HCT116 (cell line): ENCODE measurements at regions not wholly inside any gene's neighbourhood (a gene's known extent, or its start where the extent isn't known, plus 50 kb on each side); places are given as distances from the start of the nearest gene placed in this dataset.

Source experiments
- ATAC-seq: fragments of 200-7000 bp; cut with Tn5 transposase; 2 replicates; pipeline ENCODE4 v1.9.1; 2020; ENCODE audit warnings: mild to moderate bottlenecking, moderate library complexity
- BruUV-seq: library from RNA; stranded (reverse); fragments of 400-500 nt; replicated peaks from 2 replicates; lab custom pipeline; 2021; lab: Mats Ljungman, UMichigan
- CTCF ChIA-PET: fragments of 300-600 bp; sonication (Branson Sonifier 250); formaldehyde crosslinking; loops from one replicate; lab custom pipeline; 2021; ENCODE audit warnings: antibody characterized with exemption; lab: Charles Lee
- POLR2A ChIA-PET: fragments of 300-600, 350-600 bp; sonication (Branson Sonifier 250); formaldehyde crosslinking; loops from one replicate; lab custom pipeline; 2021; ENCODE audit warnings: antibody characterized with exemption; lab: Charles Lee
- RAD21 ChIA-PET, 2 experiments: fragments of 300-600 bp; sonication (Branson Sonifier 250); formaldehyde crosslinking; loops; one replicate each; lab custom pipeline; 2023; ENCODE audit warnings: low total read pairs in 2 of 2; ENCODE audit not compliant: uncharacterized antibody in 2 of 2, unreplicated experiment in 2 of 2, low non-redundant PET in 1 of 2; lab: Charles Lee
- DNase-seq: peaks from one replicate; pipeline ENCODE4 v3.0.0-alpha.2; 2010; ENCODE audit warnings: low read depth, low spot score
- H2AFZ ChIP-seq: fragments of 200-600 bp; shearing (Covaris generic), sonication (generic); 2 replicates; pipeline ENCODE4 v1.6.1; 2017; ENCODE audit warnings: low read depth, mixed run types, mixed read lengths, antibody characterized with exemption, low read length; ENCODE audit not compliant: poor library complexity, severe bottlenecking
- H3K27ac ChIP-seq: 2 replicates; pipeline ENCODE4 v1.5.1; 2012; ENCODE audit warnings: low read depth, low read length
- H3K27me3 ChIP-seq: fragments of 200-600 bp; sonication (generic); 2 replicates; pipeline ENCODE4 v1.6.1; 2016; ENCODE audit warnings: mixed run types, low read length, mixed read lengths; ENCODE audit not compliant: insufficient read depth
- H3K36me3 ChIP-seq, 2 experiments: fragments of 200-500 bp in 1 of 2; fragments of 200-600 bp in 1 of 2; sonication (Bioruptor generic) in 1 of 2; sonication (generic) in 1 of 2; 2 replicates each; pipeline versions ENCODE4 v1.5.1 to v1.6.1; 2014 to 2016; ENCODE audit warnings: low read length in 2 of 2, inconsistent platforms in 1 of 2, mixed read lengths in 1 of 2, mixed run types in 1 of 2; ENCODE audit not compliant: insufficient read depth in 2 of 2, control insufficient read depth in 1 of 2
- H3K4me1 ChIP-seq, 2 experiments: fragments of 200-600 bp in 1 of 2; sonication (generic) in 1 of 2; 2 replicates each; pipeline versions ENCODE4 v1.5.1 to v1.6.1; 2012 to 2017; ENCODE audit warnings: low read length in 2 of 2, inconsistent platforms in 1 of 2, mild to moderate bottlenecking in 1 of 2, mixed read lengths in 1 of 2, mixed run types in 1 of 2, moderate library complexity in 1 of 2; ENCODE audit not compliant: insufficient read depth in 2 of 2, control insufficient read depth in 1 of 2
- H3K4me2 ChIP-seq: fragments of 200-600 bp; sonication (generic); 2 replicates; pipeline ENCODE4 v1.6.1; 2017; ENCODE audit warnings: mixed run types, low read length, mixed read lengths
- H3K4me3 ChIP-seq, 2 experiments: fragments of 200-600 bp in 1 of 2; sonication (generic) in 1 of 2; replicated peaks in 1 of 2; 2 replicates each; pipeline ENCODE4 v1.5.1; 2011 to 2016; ENCODE audit warnings: low read length in 2 of 2, control low read depth in 1 of 2, low read depth in 1 of 2, mild to moderate bottlenecking in 1 of 2, mixed read lengths in 1 of 2, mixed run types in 1 of 2
- H3K79me2 ChIP-seq: fragments of 200-600 bp; sonication (generic); 2 replicates; pipeline ENCODE4 v1.6.1; 2017; ENCODE audit warnings: mild to moderate bottlenecking, mixed run types, low read length, moderate library complexity, mixed read lengths; ENCODE audit not compliant: insufficient read depth
- H3K9ac ChIP-seq: fragments of 200-600 bp; sonication (generic); 2 replicates; pipeline ENCODE4 v1.6.1; 2016; ENCODE audit warnings: low read length, mixed read lengths
- H3K9me2 ChIP-seq: fragments of 200-600 bp; sonication (generic), shearing (Covaris generic); 2 replicates; pipeline ENCODE4 v1.6.1; 2017; ENCODE audit warnings: mixed run types, mild to moderate bottlenecking, moderate library complexity; ENCODE audit not compliant: insufficient read depth
- H3K9me3 ChIP-seq, 2 experiments: fragments of 200-500 bp in 1 of 2; fragments of 200-600 bp in 1 of 2; sonication (Bioruptor generic) in 1 of 2; sonication (generic) in 1 of 2; 2 replicates each; pipeline ENCODE4 v1.6.1; 2014 to 2017; ENCODE audit warnings: low read length in 2 of 2, mixed read lengths in 2 of 2, inconsistent platforms in 1 of 2, low read depth in 1 of 2, mild to moderate bottlenecking in 1 of 2, mixed run types in 1 of 2, moderate library complexity in 1 of 2; ENCODE audit not compliant: control insufficient read depth in 1 of 2, insufficient read depth in 1 of 2
- H4K20me1 ChIP-seq: fragments of 200-600 bp; sonication (generic), shearing (Covaris generic); 2 replicates; pipeline ENCODE4 v1.6.1; 2017; ENCODE audit warnings: mixed run types, mild to moderate bottlenecking, moderate library complexity; ENCODE audit not compliant: insufficient read depth
- CEBPB ChIP-seq: IDR thresholded peaks from 2 replicates; pipeline ENCODE4 v1.6.1; 2012; ENCODE audit warnings: low read depth
- FOSL1 ChIP-seq: IDR thresholded peaks from 2 replicates; pipeline ENCODE4 v1.6.1; 2012; ENCODE audit warnings: low read depth
- JUND ChIP-seq: IDR thresholded peaks from 2 replicates; pipeline ENCODE4 v1.6.1; 2012
- MAX ChIP-seq: IDR thresholded peaks from 2 replicates; pipeline ENCODE4 v1.6.1; 2012
- POLR2A ChIP-seq: IDR thresholded peaks from 2 replicates; pipeline ENCODE4 v1.7.0; 2011; ENCODE audit warnings: borderline replicate concordance; ENCODE audit not compliant: insufficient read depth, insufficient read length; ENCODE audit errors: extremely low read depth
- RAD21 ChIP-seq: IDR thresholded peaks from 2 replicates; pipeline ENCODE4 v1.6.1; 2012; ENCODE audit warnings: low read depth, mild to moderate bottlenecking
- SRF ChIP-seq: IDR thresholded peaks from 2 replicates; pipeline ENCODE4 v1.6.1; 2012; ENCODE audit warnings: low read depth
- TCF7L2 ChIP-seq: IDR thresholded peaks from 2 replicates; pipeline ENCODE4 v1.7.0; 2011; ENCODE audit warnings: borderline replicate concordance, inconsistent platforms; ENCODE audit not compliant: insufficient read depth, insufficient read length; ENCODE audit errors: extremely low read depth
- YY1 ChIP-seq: IDR thresholded peaks from 2 replicates; pipeline ENCODE4 v1.6.1; 2011; ENCODE audit warnings: low read length, low read depth, moderate library complexity, mild to moderate bottlenecking; ENCODE audit not compliant: insufficient replicate concordance; ENCODE audit errors: extremely low read depth
- ZNF274 ChIP-seq: fragments of 200-500 bp; sonication (Bioruptor generic); IDR thresholded peaks from 2 replicates; pipeline ENCODE4 v1.6.1; 2014; ENCODE audit warnings: mild to moderate bottlenecking, low read depth, low read length, inconsistent platforms
- intact Hi-C: fragments of 100-400 bp; cut with micrococcal nuclease; formaldehyde crosslinking; loops from 2 replicates; pipeline ENCODE4 v1.10.0; 2022
- TF ChIP-seq, protein P1 (sequence below): IDR thresholded peaks from 2 replicates; pipeline ENCODE4 v1.6.1; 2011; ENCODE audit warnings: mild to moderate bottlenecking, low read length, moderate library complexity; ENCODE audit not compliant: insufficient replicate concordance; ENCODE audit errors: extremely low read depth
- TF ChIP-seq, protein P2 (sequence below), 3 experiments: fragments of 200-600 bp in 1 of 3; sonication (generic) in 1 of 3; IDR thresholded peaks in 2 of 3; conservative IDR thresholded peaks in 1 of 3; 2 replicates each; pipeline ENCODE4 v1.5.1; 2012 to 2017; ENCODE audit warnings: low read depth in 2 of 3, low read length in 2 of 3, antibody characterized with exemption in 1 of 3, borderline replicate concordance in 1 of 3, control low read depth in 1 of 3, mild to moderate bottlenecking in 1 of 3, mixed read lengths in 1 of 3, mixed run types in 1 of 3, moderate library complexity in 1 of 3; ENCODE audit not compliant: insufficient read depth in 1 of 3

DNA sequence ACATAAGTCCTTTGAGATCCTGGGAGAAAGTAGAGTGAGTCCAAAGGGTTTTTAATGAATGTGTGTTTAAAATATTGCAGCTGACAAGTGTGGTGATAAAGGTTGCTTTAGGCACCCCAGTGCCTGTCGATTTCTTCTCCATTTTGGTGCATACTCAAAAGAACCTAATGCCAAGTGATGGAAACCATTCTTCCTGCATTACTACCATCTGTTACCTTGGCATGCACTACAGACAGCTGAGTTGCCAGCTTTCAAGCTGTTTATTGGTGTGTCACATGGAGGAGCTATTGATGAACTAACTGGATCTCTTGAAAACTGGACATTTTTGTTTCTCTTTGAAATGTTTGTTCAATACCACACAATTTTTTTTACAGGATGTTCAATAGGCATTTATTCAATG, 350.0 kb downstream of the AKAIN1 start:
- H3K79me2 ChIP-seq = no peaks in the 10 kb centered on the region
- ChIA-PET CTCF (no interaction called here), RAD21 (no interaction called here), POLR2A (no interaction called here)
- H3K4me1 ChIP-seq = no peaks in the 10 kb centered on the region
- BruUV-seq = no TSS peak
- intact Hi-C loops = no loop called here
- H3K9me3 ChIP-seq = peaks cover 14 to 19% of the 10 kb centered on the region in 2 experiments; a peak in 2 of 4 replicates
- no peak overlapping the region for H3K4me3 ChIP-seq
- no peaks in the 10 kb centered on the region for H3K27me3 ChIP-seq
- no peak overlapping the region for H2AFZ ChIP-seq
- H3K27ac ChIP-seq = no peak overlapping the region
- H3K9me2 ChIP-seq = no peaks in the 10 kb centered on the region
- H3K9ac ChIP-seq = no peak overlapping the region
- no peak overlapping the region for H3K4me2 ChIP-seq
- DNase-seq (no peak), ATAC-seq (no peak)
- TF ChIP-seq CEBPB (no peak), FOSL1 (no peak), ZNF274 (no peak), RAD21 (no peak), JUND (no peak), POLR2A (no peak), TCF7L2 (no peak), YY1 (no peak), MAX (no peak), SRF (no peak)
- TF ChIP-seq, protein P1, sequence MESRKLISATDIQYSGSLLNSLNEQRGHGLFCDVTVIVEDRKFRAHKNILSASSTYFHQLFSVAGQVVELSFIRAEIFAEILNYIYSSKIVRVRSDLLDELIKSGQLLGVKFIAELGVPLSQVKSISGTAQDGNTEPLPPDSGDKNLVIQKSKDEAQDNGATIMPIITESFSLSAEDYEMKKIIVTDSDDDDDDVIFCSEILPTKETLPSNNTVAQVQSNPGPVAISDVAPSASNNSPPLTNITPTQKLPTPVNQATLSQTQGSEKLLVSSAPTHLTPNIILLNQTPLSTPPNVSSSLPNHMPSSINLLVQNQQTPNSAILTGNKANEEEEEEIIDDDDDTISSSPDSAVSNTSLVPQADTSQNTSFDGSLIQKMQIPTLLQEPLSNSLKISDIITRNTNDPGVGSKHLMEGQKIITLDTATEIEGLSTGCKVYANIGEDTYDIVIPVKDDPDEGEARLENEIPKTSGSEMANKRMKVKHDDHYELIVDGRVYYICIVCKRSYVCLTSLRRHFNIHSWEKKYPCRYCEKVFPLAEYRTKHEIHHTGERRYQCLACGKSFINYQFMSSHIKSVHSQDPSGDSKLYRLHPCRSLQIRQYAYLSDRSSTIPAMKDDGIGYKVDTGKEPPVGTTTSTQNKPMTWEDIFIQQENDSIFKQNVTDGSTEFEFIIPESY = no peak
- TF ChIP-seq, protein P2, sequence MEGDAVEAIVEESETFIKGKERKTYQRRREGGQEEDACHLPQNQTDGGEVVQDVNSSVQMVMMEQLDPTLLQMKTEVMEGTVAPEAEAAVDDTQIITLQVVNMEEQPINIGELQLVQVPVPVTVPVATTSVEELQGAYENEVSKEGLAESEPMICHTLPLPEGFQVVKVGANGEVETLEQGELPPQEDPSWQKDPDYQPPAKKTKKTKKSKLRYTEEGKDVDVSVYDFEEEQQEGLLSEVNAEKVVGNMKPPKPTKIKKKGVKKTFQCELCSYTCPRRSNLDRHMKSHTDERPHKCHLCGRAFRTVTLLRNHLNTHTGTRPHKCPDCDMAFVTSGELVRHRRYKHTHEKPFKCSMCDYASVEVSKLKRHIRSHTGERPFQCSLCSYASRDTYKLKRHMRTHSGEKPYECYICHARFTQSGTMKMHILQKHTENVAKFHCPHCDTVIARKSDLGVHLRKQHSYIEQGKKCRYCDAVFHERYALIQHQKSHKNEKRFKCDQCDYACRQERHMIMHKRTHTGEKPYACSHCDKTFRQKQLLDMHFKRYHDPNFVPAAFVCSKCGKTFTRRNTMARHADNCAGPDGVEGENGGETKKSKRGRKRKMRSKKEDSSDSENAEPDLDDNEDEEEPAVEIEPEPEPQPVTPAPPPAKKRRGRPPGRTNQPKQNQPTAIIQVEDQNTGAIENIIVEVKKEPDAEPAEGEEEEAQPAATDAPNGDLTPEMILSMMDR (IDR thresholded peaks at IDR 0.05 in 2 of 3, conservative IDR thresholded peaks at IDR 0.05 in 1 of 3; ENCODE audit: borderline replicate concordance in 1 of 3, insufficient read depth in 1 of 3, low read depth in 2 of 3, low read length in 2 of 3) = no peak
- no peaks in the 10 kb centered on the region for H4K20me1 ChIP-seq
- H3K36me3 ChIP-seq = no peaks in the 10 kb centered on the region
